HG03565 (cell line): ENCODE measurements at regions not wholly inside any gene's neighbourhood (a gene's known extent, or its start where the extent isn't known, plus 50 kb on each side); places are given as distances from the start of the nearest gene placed in this dataset.

Experiments used
- ATAC-seq: cut with Tn5 transposase; IDR thresholded peaks from one replicate; pipeline ENCODE4 v1.9.1; 2021; ENCODE audit warnings: mild to moderate bottlenecking, moderate library complexity; ENCODE audit not compliant: unreplicated experiment

DNA sequence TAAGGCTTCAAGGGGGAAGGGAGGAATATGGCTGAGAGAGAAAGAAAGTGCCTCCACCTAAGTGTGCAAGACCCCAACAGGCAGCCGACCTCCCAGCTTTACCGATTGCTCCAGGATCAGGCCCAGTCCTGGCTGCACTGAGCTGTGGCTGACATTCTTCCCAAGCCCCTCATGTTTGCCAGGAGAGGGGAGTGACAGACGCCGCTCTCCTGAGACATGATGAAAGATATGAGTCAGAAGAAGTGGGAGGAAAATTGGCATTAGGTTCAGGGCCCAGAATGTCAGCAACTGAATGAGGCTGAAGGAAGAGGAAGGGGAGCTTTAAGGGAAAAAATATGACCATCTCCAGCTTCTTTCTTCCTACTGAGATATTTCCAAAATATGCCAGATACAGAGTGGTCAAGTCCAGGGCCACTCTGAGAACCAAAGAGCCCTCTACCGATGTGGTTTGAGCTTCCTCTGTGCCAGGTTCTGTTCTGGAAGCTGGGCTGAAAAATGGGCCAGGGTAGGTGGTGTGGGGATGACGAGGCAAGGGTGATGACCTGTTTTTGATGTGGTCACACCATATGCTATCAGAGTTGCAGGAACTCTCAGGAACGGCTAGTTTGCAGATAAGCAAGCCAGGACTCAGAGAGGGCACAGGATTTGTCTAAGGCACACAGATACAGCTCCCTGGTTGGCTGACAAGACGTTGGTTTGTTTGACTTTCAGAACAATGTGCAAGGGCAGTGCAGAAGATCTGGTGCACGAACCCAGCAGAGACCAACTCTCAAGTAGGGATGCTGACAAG is 176.7 kb downstream of the SOX9 start:
- ATAC-seq = no peak

DNA sequence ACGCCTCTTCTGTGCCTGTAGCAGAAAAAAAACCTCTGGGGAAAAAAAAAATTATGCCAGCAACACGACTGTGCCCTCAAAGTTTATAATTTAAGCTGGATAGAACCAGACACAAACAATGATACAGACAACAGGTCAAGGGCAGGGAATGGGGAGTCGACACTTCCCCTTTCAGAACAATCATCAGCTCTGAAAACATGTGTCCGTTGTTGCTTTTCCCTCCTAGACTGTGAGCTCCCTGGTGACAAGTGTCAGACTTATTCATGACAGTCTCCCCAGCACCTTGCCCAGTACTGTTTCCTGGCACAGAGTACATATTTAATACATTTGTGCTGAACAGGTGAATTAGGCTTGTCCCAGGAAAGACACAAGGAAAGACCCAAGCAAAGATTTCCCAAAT is 178.3 kb downstream of the SOX9 start:
- no peak for ATAC-seq

DNA sequence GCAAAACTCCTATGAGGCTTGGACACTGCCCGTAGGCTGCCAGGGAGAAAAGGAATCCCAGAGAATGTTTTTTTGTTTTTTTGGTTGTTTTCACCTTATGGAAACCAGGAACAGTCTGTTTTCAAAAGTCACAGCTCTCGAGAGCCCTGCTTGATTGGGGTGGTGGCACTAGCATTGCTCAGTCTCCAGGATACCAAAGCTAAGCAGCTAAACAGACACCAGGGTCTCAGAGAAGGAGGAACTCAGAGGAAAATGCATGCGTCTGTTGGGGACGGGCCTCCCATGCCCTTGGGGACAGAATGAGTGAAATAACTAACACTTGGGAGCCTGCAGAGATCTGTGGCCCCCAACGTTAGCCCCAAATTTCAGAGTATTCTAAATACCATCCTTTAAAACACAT is 178.8 kb downstream of the SOX9 start:
- no peak for ATAC-seq

DNA sequence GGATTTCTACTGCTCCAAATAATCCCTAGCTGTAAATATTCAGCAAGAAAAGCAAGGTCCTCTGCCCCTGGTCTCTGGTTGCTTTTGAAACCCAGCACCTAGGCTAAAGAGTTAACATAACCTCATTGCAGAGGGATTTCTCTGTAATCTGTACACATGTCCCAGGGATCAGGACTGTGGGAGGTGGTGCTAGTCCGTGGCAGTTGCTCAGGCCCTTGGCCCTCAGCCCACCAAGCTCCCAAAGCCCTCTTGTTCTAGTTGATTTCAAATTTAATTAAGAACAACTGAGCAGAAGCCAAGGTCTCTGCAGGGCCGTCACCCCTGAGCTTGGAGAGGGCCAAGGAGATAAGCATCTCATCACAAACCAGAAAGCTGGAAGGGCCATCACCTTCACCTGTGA is 181.1 kb downstream of the SOX9 start:
- no peak for ATAC-seq

DNA sequence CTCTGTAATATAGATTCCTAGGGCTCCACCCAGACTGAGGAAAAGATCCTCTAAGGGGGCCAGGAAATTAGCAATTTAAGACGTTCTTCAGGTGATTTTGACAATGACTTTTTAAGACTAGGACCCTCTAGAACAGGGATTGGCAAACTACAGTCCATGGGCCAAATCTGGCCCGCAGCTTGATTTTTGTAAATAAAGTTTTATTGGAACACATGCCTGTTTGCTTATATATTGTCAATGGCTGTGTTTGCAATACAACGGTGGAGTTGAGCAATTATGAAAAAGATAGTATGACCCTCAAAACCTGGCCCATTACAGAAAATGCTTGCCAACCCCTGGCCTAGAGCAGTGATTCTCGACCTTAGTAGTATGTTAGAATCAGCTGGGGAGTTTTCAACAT is 181.9 kb downstream of the SOX9 start:
- no peak for ATAC-seq

DNA sequence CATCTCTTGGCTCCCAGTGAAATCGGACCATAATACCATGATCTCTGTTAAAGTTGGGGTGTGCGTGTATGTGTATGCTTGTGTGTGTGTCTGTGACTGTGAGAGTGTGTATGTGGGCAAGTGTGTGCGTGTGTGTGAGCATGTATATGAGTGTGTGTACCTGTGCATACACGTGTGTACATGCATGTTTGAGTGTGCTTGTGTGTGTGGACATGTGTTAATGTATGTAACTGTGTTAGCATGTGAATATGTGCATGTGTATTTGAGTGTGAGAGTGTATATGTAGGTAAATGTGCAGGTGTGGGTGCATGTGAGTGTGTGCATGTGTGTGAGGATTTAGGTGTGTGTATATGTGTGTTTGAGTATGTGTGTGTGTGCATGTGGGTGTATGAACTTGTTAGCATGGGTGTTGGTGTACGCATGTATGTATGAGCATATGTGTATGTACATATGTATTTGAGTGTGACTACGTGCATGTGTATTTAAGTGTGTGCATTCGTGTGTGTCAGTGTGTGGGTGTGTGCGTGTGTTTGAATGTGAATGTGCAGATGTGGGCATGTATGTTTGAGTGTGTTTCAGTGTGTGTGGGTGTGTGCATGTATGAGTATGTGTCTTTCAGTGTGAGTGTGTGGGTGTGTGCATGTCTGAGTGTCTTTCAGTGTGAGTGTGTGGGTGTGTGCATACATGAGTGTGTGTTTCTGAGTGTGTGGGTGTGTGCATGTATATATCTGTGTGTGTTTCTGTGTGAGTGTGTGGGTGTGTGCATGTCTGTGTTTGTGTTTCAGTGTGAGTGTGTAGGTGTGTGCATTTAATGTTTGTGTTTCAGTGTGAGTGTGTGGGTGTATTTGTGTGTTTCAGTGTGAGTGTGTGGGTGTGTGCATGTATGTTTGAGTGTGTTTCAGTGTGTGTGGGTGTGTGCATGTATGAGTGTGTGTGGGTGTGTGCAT is 183.2 kb downstream of the SOX9 start:
- no peak for ATAC-seq

DNA sequence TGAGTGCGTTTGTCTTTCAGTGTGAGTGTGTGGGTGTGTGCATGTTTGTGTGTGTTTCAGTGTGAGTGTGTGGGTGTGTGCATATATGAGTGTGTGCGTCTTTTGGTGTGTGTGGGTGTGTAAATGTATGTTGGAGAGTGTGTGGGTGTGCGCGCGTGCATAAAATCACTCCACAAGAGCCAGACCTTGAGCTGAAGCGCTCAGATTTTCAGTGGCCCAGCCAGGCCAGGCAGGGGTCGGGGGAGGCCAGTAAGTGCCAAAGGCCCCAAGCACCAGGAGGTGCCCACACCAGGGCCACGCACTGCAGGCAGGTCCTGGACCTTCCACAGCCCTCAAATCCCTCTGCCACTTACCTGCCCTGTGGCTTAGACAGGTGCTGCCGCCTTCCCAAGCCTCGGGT is 184.0 kb downstream of the SOX9 start:
- no peak for ATAC-seq

DNA sequence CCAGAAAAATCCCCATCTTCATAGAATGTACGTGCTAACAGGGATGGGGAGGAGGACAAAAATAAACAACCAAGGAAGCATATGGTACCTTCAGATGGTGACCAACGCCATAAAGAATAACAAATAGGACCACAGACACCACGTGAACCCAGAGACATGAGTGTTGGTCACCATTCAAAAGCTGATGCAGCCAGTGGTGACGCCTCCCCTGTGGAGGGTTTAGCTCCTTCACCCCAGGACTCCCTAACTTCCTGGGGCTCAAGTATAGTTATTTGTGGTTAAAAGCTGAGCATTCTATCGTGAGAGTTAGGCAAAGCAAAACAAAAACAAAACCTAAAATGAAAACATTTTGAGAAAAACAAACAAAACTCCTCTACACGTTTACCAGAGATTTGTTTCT is 184.7 kb downstream of the SOX9 start:
- ATAC-seq = no peak

DNA sequence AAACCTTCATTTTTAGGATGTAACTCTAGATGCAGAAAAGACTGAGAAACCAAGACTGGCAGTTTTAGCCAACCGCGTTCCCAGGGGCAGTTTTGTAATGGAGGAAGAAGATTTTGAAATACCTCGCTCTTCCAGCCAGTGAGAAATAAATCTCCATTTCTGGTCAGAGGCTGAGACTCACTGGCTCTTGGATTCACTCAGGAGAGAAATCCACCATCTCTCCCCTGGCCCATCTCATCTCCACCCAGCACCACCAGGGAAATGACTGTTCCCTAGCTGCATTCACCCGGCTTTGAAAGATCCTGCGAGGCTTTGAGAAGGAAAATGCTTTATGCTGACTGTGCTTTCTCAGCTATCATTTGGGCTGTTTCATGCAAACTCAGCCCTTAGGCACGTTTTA is 185.2 kb downstream of the SOX9 start:
- no peak for ATAC-seq

DNA sequence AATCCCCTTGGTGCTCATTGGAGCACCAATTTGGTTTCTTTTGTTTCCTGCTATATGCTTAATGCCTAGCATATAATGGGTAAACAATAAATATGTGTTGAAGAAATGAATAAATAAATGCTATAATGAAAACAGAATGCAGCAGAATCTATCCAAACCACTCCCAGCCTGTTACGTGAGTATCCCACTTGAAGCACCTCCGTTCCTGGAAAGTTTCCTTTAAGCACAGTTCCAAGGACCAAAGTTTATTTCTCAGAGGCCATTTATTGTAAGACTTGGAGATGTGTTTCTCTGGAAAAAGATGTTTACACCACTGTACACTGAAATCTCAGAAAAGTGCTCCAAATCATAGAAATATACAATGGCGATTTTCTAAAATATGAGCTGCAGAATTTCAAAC is 187.0 kb downstream of the SOX9 start:
- no peak for ATAC-seq

DNA sequence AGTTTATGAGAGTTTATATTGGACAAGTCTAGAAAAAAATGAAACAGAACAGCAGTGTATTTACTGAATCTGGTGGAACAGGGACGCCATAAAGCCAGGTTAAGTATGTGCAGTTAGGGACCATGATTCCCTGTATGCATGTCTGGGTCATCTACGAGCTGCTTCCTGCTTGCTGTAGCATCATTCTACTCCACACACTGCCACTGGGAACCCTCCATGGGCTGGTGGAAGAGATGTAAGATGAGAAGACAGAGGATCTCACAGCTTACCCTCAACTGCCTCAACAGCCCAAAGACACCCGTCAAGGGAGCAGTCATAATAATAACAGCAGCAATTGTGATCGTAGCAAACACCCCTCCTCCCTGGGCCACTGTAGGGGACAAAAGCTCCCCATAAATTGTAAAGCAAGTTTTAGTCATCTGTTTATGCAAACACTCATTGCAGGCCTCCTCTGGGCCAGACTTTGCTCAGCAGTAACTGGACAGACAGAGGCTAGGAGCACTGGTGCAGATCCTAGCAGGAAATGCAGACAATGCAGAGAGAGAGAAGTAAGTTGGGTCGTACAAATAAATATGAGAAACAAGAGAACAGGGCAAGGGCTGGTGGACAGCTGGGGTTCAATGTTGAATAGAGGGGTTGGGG is 188.0 kb downstream of the SOX9 start:
- peak; percentile 53 for ATAC-seq

DNA sequence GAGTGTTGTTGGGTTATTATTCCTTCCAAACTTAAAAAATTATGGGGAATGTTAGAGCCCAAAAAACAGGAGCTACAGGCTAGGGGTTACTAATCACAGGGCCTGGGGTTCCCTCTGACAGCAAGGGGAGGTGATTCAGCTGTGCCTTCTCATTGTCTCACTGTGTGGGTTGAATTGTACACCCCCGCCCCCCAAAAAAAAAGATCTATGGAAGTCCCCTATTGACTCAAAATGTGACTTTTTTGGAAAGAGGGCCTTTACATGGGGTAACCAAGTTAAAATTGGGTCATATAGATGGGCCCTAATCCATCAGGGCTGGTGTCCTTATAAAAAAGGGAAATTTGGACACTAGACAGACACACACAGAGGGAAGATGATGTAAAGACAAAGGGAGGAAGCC is 190.2 kb downstream of the SOX9 start:
- ATAC-seq = no peak

DNA sequence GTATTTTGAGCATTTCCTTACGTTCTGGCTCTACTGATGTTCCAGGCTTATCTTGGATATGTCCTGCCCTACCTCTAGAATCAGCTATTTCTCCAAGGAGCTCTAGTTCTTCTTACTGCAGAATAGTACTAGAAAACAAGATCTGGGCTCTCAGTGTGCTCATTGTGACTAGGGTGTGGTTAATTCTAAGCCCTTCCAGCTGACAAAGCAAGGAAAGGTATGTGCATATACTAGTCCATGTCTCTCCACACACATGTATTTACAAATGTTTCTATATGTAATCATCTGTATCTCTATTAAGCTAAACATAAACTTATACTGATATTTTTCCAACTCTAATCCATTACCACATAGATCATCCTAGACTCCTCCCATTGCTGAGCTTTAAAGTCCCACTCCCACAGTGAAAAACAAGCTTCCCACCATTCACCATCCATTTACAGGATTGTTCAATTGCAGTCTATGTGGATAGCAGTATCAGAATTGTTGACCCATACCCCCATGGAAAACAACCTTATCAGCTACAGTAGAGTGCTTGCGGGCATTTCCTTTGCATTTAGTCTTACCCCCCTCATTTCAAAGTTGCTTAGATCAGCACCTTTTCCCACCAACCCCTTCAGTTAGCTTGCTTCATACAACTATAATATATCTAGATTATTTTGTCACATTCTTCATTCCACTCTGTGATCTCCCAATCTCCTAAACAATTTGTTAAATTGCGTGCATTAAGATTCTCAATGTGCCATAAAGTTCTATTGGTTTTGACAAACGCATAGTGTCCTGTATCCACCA is 194.5 kb downstream of the SOX9 start:
- no peak for ATAC-seq

DNA sequence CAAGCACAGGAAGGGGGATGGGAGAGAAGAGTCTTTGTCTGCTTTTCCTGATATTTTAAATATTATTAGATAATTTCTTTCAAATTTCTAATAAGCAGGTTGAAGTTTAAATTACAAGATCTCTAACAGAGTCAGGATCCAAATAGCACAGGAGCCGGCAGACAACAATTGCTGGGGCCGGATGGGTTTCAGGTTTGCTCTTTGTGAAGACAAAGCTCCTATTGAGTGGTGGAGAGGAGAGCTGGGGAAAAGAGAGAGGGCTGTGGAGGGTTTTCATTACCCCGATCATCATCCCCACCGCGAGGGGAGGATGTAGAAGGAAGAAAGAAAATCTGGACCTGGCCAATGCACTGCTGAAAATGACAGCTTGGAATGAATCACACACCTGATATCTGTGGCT is 197.3 kb downstream of the SOX9 start:
- ATAC-seq = no peak

DNA sequence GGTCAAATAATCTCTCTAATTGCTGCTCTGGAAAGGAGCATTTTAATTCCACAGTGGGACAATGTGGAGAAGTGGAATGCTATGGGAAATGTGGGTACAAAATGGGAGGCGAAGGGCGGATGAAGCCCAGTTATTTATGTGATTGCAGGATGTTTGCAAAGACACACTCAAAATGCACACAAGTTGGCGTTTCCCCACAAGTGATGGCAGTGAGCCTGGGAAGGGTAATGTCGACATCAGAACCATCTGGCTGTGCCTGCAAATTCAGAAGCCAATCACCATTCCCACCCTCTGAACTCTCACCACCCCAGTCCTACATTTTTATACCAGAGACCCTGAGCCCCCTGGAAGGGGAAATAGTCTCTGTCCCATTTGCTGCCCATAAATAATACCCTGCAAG is 201.1 kb downstream of the SOX9 start:
- ATAC-seq = no peak

DNA sequence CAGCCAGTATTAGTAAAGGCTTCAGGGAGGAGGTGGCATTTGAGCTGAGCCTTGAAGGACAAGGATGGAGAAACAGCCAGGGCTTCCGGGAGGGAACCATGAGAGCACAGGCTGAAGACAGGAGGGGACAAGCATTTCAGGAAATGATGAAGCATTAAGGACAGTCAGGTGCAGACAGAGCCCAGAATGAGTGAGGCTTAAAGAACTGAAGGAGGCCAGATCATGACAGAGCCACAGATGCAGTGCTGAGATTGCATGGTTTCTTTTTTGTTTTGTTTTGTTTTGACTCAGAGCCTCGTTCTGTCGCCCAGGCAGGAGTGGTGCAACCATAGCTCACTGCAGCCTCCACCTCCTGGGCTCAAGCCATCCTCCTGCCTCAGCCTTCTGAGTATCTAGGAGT is 211.5 kb downstream of the SOX9 start:
- peak; percentile 70 for ATAC-seq

DNA sequence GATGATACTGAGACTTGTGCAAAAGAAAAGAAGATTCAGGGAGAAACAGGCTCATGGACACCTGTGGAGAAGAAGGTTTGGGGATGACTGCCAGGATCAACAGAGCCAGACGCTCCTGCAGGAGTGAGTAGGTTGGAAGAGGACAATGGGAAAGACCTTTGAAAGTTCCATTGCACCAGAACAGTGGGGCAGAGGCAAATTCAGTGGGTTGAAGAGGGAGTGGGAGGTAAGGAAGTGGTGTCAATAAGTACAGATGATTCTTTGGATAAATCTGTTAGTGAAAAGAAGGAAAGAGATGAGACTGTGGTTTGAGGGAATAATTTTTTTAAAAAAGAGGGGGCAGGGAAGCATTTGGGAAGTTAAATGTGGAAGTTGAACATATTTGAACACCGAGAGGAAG is 212.8 kb downstream of the SOX9 start:
- ATAC-seq = no peak

DNA sequence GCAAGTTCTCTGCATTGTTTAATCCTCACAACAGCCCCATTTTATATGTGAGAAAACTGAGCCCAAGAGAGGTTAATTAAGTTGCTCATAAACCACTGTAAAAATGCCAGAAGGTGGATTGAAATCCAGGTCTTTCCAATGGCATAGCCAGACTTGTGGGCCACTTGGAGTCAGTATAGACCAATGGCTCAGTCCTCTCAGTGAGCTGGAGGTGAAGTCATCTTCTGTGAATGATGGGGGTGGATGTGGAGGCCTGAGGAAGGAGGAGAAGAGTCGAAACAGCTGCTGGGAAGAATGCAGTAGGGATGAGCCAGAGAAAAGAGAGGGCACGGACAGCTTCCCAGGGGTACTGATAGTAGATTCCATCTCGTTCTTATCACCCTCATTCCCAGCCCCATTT is 213.4 kb downstream of the SOX9 start:
- no peak for ATAC-seq

DNA sequence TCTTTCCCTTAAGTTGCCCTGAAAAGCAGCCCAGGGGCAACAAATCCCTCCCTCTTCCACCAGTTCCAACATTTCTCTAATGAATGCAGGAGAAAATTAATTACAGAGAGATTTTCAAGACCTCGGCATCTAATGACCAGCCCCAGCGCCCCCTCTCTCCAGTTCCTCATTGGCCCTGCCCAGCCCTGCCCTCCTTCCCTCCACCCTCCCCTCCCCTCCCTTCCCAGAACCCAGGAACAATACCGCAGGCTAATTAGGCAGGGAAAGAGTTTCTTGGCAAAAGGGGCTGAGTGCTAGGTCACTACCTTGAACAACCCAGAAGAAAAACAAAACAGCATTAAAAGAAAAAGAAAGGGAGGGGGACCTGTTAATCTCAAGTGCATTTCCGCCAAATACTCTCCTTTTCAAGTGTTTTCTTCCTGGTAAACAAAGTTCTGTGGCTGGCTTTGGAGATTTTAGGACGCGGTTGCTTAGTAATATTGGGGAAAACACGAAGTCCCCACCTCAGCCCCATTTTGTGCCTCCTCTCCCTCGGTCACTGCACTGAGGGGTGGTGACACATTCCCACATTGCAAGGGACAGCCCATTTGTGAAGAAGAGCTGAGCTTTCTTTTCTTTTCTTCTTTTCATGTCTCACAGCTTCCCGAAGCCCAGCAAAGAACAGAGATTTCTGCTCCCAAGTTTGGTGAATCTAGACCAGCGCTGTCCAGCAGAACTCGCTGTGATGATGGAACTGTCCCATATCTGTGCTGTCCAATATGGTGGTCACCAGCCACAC is 215.4 kb downstream of the SOX9 start:
- ATAC-seq = no peak

DNA sequence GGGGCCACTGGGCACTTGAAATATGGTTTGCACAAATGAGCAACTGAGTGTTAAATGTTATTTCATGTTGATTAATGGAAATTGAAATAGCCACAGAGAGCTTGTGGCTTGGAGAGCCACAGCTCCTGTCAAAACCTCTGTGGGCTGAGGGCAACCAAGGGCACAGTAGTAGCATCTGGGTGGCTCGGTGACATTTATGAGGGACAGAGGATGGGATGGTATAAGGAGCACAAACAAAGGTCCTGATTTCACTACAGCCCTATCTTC is 215.9 kb downstream of the SOX9 start:
- ATAC-seq = no peak
